Fibroblast of skin of left quadriceps (primary cell): ENCODE measurements at regions not wholly inside any gene's neighbourhood (a gene's known extent, or its start where the extent isn't known, plus 50 kb on each side); places are given as distances from the start of the nearest gene placed in this dataset.

Experiments
- DNase-seq, 2 experiments: peaks; one replicate each; pipeline ENCODE4 v3.0.0-alpha.2; 2013; ENCODE audit warnings: low read depth in 2 of 2

- no peak for DNase-seq
These were observed 270.6 kb downstream of the PBX3 start for GRCh38 chr9:126017758-126018157.

- DNase-seq, result no peak
These were observed 273.7 kb downstream of the PBX3 start for GRCh38 chr9:126020836-126021235.

- no peak for DNase-seq
These were observed 276.8 kb downstream of the PBX3 start for GRCh38 chr9:126023962-126024361.

GRCh38 chr9:126024581-126025230 is 277.5 kb downstream of the PBX3 start:
- no peak for DNase-seq

GRCh38 chr9:126025991-126026390 is 278.8 kb downstream of the PBX3 start:
- DNase-seq, result no peak

GRCh38 chr9:126027566-126027965 is 280.4 kb downstream of the PBX3 start:
- DNase-seq, result no peak

- no peak for DNase-seq
These were observed 281.6 kb downstream of the PBX3 start for GRCh38 chr9:126028746-126029145.

GRCh38 chr9:126030716-126031115 is 283.5 kb downstream of the PBX3 start:
- DNase-seq, result no peak

- DNase-seq, result no peak
These were observed 283.9 kb downstream of the PBX3 start for GRCh38 chr9:126031116-126031515.

GRCh38 chr9:126032135-126032534 is 285.0 kb downstream of the PBX3 start:
- DNase-seq, result no peak

GRCh38 chr9:126033318-126033717 is 286.1 kb downstream of the PBX3 start:
- DNase-seq, result no peak

- no peak for DNase-seq
These were observed 286.8 kb downstream of the PBX3 start for GRCh38 chr9:126033956-126034355.

- DNase-seq, result no peak
These were observed 289.7 kb downstream of the PBX3 start for GRCh38 chr9:126036881-126037291.

GRCh38 chr9:126038790-126039189 is 287.8 kb upstream of the MVB12B start:
- DNase-seq, result no peak

GRCh38 chr9:126043681-126044080 is 282.9 kb upstream of the MVB12B start:
- no peak for DNase-seq

GRCh38 chr9:126049088-126049487 is 277.5 kb upstream of the MVB12B start:
- DNase-seq, result no peak

GRCh38 chr9:126049896-126050604 is 276.6 kb upstream of the MVB12B start:
- DNase-seq, result no peak

GRCh38 chr9:126050605-126050990 is 276.0 kb upstream of the MVB12B start:
- DNase-seq, result no peak

- DNase-seq, result no peak
These were observed 275.0 kb upstream of the MVB12B start for GRCh38 chr9:126051446-126052130.

- no peak for DNase-seq
These were observed 273.8 kb upstream of the MVB12B start for GRCh38 chr9:126052791-126053190.

- DNase-seq, result no peak
These were observed 272.7 kb upstream of the MVB12B start for GRCh38 chr9:126053913-126054312.

- peak; percentile 62 to 63 for DNase-seq
These were observed 271.1 kb upstream of the MVB12B start for GRCh38 chr9:126055381-126055985.
